ENCODE measurements at regions not wholly inside any gene's neighbourhood (a gene's known extent, or its start where the extent isn't known, plus 50 kb on each side); places are given as distances from the start of the nearest gene placed in this dataset.
"Not testable (repeated sequence)": the region's sequence is repeated elsewhere in the genome, so short reads cannot be mapped to it uniquely, and the experiment has no call there.

DNA sequence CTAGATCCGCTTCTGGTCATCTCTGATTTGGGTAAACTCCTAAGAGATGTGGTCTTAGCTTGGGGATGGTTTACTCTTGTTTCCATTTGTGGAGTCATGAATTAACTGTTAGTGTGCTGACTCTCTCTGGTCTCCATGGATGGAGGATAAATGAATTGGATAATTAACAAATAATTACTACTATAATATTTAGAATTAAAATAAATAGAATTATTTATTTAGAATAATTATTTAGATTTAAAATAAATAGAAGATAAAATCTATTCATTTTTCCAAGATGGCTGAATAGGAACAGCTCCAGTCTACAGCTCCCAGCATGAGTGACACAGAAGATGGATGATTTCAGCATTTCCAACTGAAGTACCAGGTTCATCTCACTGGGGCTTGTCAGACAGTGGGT is 1587.4 kb upstream of the AGA start:
- DNase-seq (no peak), ATAC-seq (replicated peaks in 1 of 4) (no peak)
- no peaks in the 10 kb centered on the region for H3K36me3 Mint-ChIP-seq
- H3K4me1 Mint-ChIP-seq: no peaks in the 10 kb centered on the region
- peaks cover 5 to 22% (median 16%) of the 10 kb centered on the region in 3 donors for H3K9me3 Mint-ChIP-seq
- WGBS (ENCODE audit: insufficient coverage): no CpG with 5 or more reads among the region's 1 CpG
- no peak overlapping the region for H3K27ac Mint-ChIP-seq
- H3K4me3 Mint-ChIP-seq: no peak overlapping the region
- no peaks in the 10 kb centered on the region for H3K27me3 Mint-ChIP-seq
- POLR2A ChIA-PET: no interaction called here
- Histone ChIP-seq H3K27ac (ENCODE audit: low read length) (no peak overlapping the region), H3K4me1 (ENCODE audit: control insufficient read depth in 1 of 2, extremely low read depth in 1 of 2, insufficient read depth in 2 of 2, low read length in 2 of 2) (no peaks in the 10 kb centered on the region), H3K36me3 (ENCODE audit: control insufficient read depth in 2 of 2, extremely low read depth in 1 of 2, insufficient read depth in 1 of 2, low read length in 1 of 2) (no peaks in the 10 kb centered on the region), H3K27me3 (replicated peaks in 1 of 2; ENCODE audit: control insufficient read depth in 2 of 2, extremely low read depth in 1 of 2, insufficient read depth in 2 of 2, low read length in 1 of 2) (no peaks in the 10 kb centered on the region), H3K9me3 (no peaks in the 10 kb centered on the region), H3K4me3 (ENCODE audit: control insufficient read depth in 1 of 2, extremely low read depth in 1 of 2, low read length in 1 of 2) (no peak overlapping the region)
- CTCF ChIA-PET: no interaction called here

DNA sequence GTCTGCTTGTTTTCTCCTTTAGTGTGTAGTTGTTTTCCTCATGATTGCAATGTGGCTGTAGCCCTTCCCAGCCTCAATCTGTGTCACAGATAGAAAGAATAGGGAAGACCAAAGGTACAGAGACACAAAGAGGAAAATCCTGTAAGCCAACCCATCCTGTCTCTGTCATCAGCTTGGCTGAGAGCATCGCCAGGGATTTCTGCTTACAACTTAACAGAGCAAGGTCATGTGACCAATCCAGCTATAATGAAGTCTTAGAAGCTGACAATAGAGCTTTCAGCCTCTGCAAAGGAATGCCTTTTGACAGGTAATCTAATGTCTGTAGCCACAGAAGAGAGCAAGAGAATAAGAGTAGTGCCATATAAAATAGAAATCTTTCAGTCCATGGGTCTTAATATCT is 1598.0 kb upstream of the AGA start:
- Histone ChIP-seq H3K4me1 (ENCODE audit: control insufficient read depth in 1 of 2, extremely low read depth in 1 of 2, insufficient read depth in 2 of 2, low read length in 2 of 2) (no peaks in the 10 kb centered on the region), H3K36me3 (ENCODE audit: control insufficient read depth in 2 of 2, extremely low read depth in 1 of 2, insufficient read depth in 1 of 2, low read length in 1 of 2) (no peaks in the 10 kb centered on the region), H3K27me3 (replicated peaks in 1 of 2; ENCODE audit: control insufficient read depth in 2 of 2, extremely low read depth in 1 of 2, insufficient read depth in 2 of 2, low read length in 1 of 2) (no peaks in the 10 kb centered on the region), H3K4me3 (ENCODE audit: control insufficient read depth in 1 of 2, extremely low read depth in 1 of 2, low read length in 1 of 2) (no peak overlapping the region), H3K27ac (ENCODE audit: low read length) (no peak overlapping the region), H3K9me3 (no peaks in the 10 kb centered on the region)
- CTCF ChIA-PET: no interaction called here
- ATAC-seq (replicated peaks in 1 of 4) (no peak), DNase-seq (no peak)
- Mint-ChIP-seq H3K27me3 (no peaks in the 10 kb centered on the region), H3K4me3 (no peak overlapping the region), H3K4me1 (no peaks in the 10 kb centered on the region), H3K9me3 (peaks cover 0 to 7% (median 4%) of the 10 kb centered on the region in 3 donors), H3K36me3 (no peaks in the 10 kb centered on the region), H3K27ac (no peak overlapping the region)
- POLR2A ChIA-PET: no interaction called here
- WGBS (ENCODE audit: insufficient coverage): no CpG with 5 or more reads among the region's 1 CpG

DNA sequence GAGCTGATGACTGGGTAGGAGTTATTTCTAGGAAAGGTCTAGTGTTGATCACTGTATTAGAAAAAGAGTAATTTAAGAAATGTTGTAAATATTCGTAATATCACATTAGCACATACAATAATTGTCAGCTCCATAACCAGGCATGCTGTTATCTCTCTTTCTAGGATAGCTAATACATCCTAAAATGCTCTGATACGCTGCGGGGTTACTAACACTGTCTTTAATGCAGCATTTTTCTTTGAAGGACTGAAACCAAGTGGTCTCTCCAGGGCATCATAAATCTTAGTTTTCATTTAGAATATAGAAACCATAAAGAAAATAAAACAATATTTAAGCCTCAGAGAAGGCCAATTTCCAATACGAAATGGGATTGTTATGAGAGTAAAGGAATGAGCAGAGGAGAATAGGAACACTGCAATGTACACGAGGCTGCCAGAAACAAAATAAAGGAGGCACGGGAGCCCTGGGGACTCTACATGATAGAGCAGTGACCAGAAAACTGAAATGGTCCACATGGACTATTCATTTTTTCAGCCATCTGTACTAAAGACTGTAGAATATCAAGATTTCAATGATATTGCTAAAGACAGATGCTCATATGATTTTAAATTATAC is 1606.7 kb upstream of the AGA start:
- POLR2A ChIA-PET: no interaction called here
- Mint-ChIP-seq H3K4me3 (no peak overlapping the region), H3K27ac (no peak overlapping the region), H3K9me3 (peaks cover 8 to 17% (median 13%) of the 10 kb centered on the region in 3 donors), H3K27me3 (no peaks in the 10 kb centered on the region), H3K36me3 (no peaks in the 10 kb centered on the region), H3K4me1 (no peaks in the 10 kb centered on the region)
- DNase-seq: no peak
- no peak overlapping the region for H3K4me3 ChIP-seq (ENCODE audit: control insufficient read depth in 1 of 2, extremely low read depth in 1 of 2, low read length in 1 of 2)
- CTCF ChIA-PET: no interaction called here
- H3K27ac ChIP-seq (ENCODE audit: low read length): no peak overlapping the region
- no peaks in the 10 kb centered on the region for H3K9me3 ChIP-seq
- H3K36me3 ChIP-seq (ENCODE audit: control insufficient read depth in 2 of 2, extremely low read depth in 1 of 2, insufficient read depth in 1 of 2, low read length in 1 of 2): no peaks in the 10 kb centered on the region
- H3K4me1 ChIP-seq (ENCODE audit: control insufficient read depth in 1 of 2, extremely low read depth in 1 of 2, insufficient read depth in 2 of 2, low read length in 2 of 2): no peaks in the 10 kb centered on the region
- no peaks in the 10 kb centered on the region for H3K27me3 ChIP-seq (replicated peaks in 1 of 2; ENCODE audit: control insufficient read depth in 2 of 2, extremely low read depth in 1 of 2, insufficient read depth in 2 of 2, low read length in 1 of 2)
- no peak for ATAC-seq (replicated peaks in 1 of 4)
- WGBS (ENCODE audit: insufficient coverage): 100% methylated on average over 2 of the region's 6 CpGs

DNA sequence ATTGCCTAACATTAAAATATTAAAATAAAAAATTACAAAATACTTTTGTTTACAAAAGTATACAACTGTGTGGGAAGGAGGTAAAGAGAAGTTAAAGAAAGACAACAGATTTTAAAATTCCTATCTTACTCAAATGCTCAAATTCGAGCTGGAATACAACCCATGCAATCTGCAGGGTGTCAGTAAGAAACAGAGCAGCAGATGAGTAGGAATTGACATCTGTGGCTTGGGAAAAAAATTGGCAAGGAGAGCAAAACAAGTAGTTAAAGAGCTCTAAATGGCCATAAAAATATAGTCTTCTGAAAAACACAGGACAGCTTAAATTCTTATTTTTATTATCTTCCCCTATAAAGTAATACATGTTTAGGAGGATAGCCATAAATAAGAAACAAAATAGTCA is 1609.0 kb upstream of the AGA start:
- CTCF ChIA-PET: no interaction called here
- Mint-ChIP-seq H3K4me3 (no peak overlapping the region), H3K27me3 (no peaks in the 10 kb centered on the region), H3K36me3 (no peaks in the 10 kb centered on the region), H3K4me1 (no peaks in the 10 kb centered on the region), H3K9me3 (peaks cover 8 to 13% (median 12%) of the 10 kb centered on the region in 3 donors), H3K27ac (no peak overlapping the region)
- Histone ChIP-seq H3K9me3 (no peaks in the 10 kb centered on the region), H3K4me1 (ENCODE audit: control insufficient read depth in 1 of 2, extremely low read depth in 1 of 2, insufficient read depth in 2 of 2, low read length in 2 of 2) (no peaks in the 10 kb centered on the region), H3K27ac (ENCODE audit: low read length) (no peak overlapping the region), H3K27me3 (replicated peaks in 1 of 2; ENCODE audit: control insufficient read depth in 2 of 2, extremely low read depth in 1 of 2, insufficient read depth in 2 of 2, low read length in 1 of 2) (no peaks in the 10 kb centered on the region), H3K36me3 (ENCODE audit: control insufficient read depth in 2 of 2, extremely low read depth in 1 of 2, insufficient read depth in 1 of 2, low read length in 1 of 2) (no peaks in the 10 kb centered on the region), H3K4me3 (ENCODE audit: control insufficient read depth in 1 of 2, extremely low read depth in 1 of 2, low read length in 1 of 2) (no peak overlapping the region)
- DNase-seq (no peak), ATAC-seq (replicated peaks in 1 of 4) (no peak)
- POLR2A ChIA-PET: no interaction called here
- WGBS (ENCODE audit: insufficient coverage): no CpG with 5 or more reads among the region's 1 CpG

DNA sequence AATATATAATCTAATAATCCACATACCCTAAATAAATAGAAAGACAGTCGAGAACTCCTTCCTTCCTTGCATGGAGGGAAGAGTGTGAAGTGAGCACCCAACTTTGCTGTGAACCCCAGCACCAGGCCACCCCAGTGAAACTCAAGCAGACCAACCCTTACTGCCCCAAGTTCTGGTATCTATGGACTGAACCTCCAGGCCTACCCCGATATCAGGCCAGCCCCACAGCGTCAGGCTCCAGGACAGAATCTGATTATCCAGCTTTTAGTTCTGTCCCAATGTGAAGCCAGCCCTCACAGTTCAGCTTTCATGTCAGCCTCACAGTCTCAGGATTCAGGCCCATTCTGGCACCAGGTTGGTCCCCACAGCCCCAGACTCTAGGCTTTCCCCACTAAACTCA is 1617.2 kb upstream of the AGA start:
- 97% methylated on average over 2 of the region's 3 CpGs for WGBS (ENCODE audit: insufficient coverage)
- Mint-ChIP-seq H3K27me3 (no peaks in the 10 kb centered on the region), H3K36me3 (no peaks in the 10 kb centered on the region), H3K4me1 (no peaks in the 10 kb centered on the region), H3K9me3 (peaks cover 7 to 26% (median 12%) of the 10 kb centered on the region in 3 donors), H3K4me3 (no peak overlapping the region), H3K27ac (no peak overlapping the region)
- Histone ChIP-seq H3K27me3 (replicated peaks in 1 of 2; ENCODE audit: control insufficient read depth in 2 of 2, extremely low read depth in 1 of 2, insufficient read depth in 2 of 2, low read length in 1 of 2) (no peaks in the 10 kb centered on the region), H3K36me3 (ENCODE audit: control insufficient read depth in 2 of 2, extremely low read depth in 1 of 2, insufficient read depth in 1 of 2, low read length in 1 of 2) (no peaks in the 10 kb centered on the region), H3K27ac (ENCODE audit: low read length) (no peak overlapping the region), H3K4me3 (ENCODE audit: control insufficient read depth in 1 of 2, extremely low read depth in 1 of 2, low read length in 1 of 2) (no peak overlapping the region), H3K4me1 (ENCODE audit: control insufficient read depth in 1 of 2, extremely low read depth in 1 of 2, insufficient read depth in 2 of 2, low read length in 2 of 2) (no peaks in the 10 kb centered on the region), H3K9me3 (no peaks in the 10 kb centered on the region)
- ChIA-PET CTCF (no interaction called here), POLR2A (no interaction called here)
- ATAC-seq (replicated peaks in 1 of 4): no peak
- DNase-seq: no peak

DNA sequence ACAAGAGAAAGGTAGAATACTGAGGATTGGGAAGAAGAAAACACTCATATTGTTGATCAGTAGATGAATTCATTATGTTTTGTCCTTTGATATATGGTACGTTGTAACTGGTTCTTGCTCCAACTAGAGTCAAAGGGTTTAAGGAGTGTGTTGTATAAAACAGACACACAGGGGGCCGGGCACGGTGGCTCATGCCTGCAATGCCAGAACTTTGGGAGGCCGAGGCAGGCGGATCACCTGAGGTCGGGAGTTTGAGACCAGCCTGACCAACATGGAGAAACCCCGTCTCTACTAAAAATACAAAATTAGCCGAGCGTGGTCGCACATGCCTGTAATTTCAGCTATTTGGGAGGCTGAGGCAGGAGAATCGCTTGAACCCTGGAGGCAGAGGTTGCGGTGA is 1624.0 kb upstream of the AGA start:
- H3K4me1 ChIP-seq (ENCODE audit: control insufficient read depth in 1 of 2, extremely low read depth in 1 of 2, insufficient read depth in 2 of 2, low read length in 2 of 2); CTCF ChIA-PET; ATAC-seq (replicated peaks in 1 of 4); H3K36me3 Mint-ChIP-seq; POLR2A ChIA-PET; H3K27me3 Mint-ChIP-seq; H3K4me3 ChIP-seq (ENCODE audit: control insufficient read depth in 1 of 2, extremely low read depth in 1 of 2, low read length in 1 of 2); H3K4me1 Mint-ChIP-seq; H3K9me3 ChIP-seq; H3K4me3 Mint-ChIP-seq; H3K27me3 ChIP-seq (replicated peaks in 1 of 2; ENCODE audit: control insufficient read depth in 2 of 2, extremely low read depth in 1 of 2, insufficient read depth in 2 of 2, low read length in 1 of 2); DNase-seq; H3K27ac ChIP-seq (ENCODE audit: low read length); H3K27ac Mint-ChIP-seq; H3K36me3 ChIP-seq (ENCODE audit: control insufficient read depth in 2 of 2, extremely low read depth in 1 of 2, insufficient read depth in 1 of 2, low read length in 1 of 2): not testable (repeated sequence)
- WGBS (ENCODE audit: insufficient coverage): 79% methylated on average over 8 of the region's 12 CpGs
- H3K9me3 Mint-ChIP-seq: peaks cover 13 to 18% (median 13%) of the 10 kb centered on the region in 3 donors

DNA sequence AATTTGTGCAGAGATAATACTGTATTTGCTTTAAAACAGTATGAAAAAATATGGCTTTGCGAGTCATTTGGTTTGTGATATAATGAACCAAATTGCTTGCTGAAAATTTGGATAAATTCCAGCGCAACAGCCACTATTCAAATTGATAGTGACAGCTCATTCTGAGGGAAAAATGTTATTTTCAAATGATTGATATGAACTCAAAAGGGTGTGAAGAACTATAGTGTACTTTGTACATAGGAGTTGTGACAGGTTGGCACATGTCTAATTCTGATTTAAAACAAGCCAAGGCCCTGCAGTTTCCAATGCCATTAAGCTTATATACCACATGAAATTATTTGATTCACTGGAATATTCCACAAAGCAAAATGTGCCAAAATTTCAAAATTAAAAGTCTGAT is 1628.9 kb upstream of the AGA start:
- H3K4me3 ChIP-seq (ENCODE audit: control insufficient read depth in 1 of 2, extremely low read depth in 1 of 2, low read length in 1 of 2): no peak overlapping the region
- no peak overlapping the region for H3K27ac ChIP-seq (ENCODE audit: low read length)
- H3K4me1 ChIP-seq (ENCODE audit: control insufficient read depth in 1 of 2, extremely low read depth in 1 of 2, insufficient read depth in 2 of 2, low read length in 2 of 2): no peaks in the 10 kb centered on the region
- POLR2A ChIA-PET: no interaction called here
- no CpG with 5 or more reads among the region's 2 CpGs for WGBS (ENCODE audit: insufficient coverage)
- no peaks in the 10 kb centered on the region for H3K27me3 ChIP-seq (replicated peaks in 1 of 2; ENCODE audit: control insufficient read depth in 2 of 2, extremely low read depth in 1 of 2, insufficient read depth in 2 of 2, low read length in 1 of 2)
- DNase-seq: no peak
- H3K36me3 ChIP-seq (ENCODE audit: control insufficient read depth in 2 of 2, extremely low read depth in 1 of 2, insufficient read depth in 1 of 2, low read length in 1 of 2): no peaks in the 10 kb centered on the region
- CTCF ChIA-PET: no interaction called here
- Mint-ChIP-seq H3K27me3 (no peaks in the 10 kb centered on the region), H3K4me3 (no peak overlapping the region), H3K27ac (no peak overlapping the region), H3K9me3 (peaks cover 7 to 13% (median 8%) of the 10 kb centered on the region in 3 donors), H3K36me3 (no peaks in the 10 kb centered on the region), H3K4me1 (no peaks in the 10 kb centered on the region)
- ATAC-seq (replicated peaks in 1 of 4): no peak
- no peaks in the 10 kb centered on the region for H3K9me3 ChIP-seq
